ENCODE measurements at regions not wholly inside any gene's neighbourhood (a gene's known extent, or its start where the extent isn't known, plus 50 kb on each side); places are given as distances from the start of the nearest gene placed in this dataset.

GRCh38 chr3:124202754-124203153 is 210.8 kb upstream of the ROPN1 start:
- no peak overlapping the region for H3K4me3 ChIP-seq (ENCODE audit: low read depth in 2 of 2, low read length in 2 of 2)
- TF ChIP-seq TCF7L2 (IDR thresholded peaks at IDR 0.05; ENCODE audit: low read depth, low read length), result no peak
- TF ChIP-seq, protein P1, sequence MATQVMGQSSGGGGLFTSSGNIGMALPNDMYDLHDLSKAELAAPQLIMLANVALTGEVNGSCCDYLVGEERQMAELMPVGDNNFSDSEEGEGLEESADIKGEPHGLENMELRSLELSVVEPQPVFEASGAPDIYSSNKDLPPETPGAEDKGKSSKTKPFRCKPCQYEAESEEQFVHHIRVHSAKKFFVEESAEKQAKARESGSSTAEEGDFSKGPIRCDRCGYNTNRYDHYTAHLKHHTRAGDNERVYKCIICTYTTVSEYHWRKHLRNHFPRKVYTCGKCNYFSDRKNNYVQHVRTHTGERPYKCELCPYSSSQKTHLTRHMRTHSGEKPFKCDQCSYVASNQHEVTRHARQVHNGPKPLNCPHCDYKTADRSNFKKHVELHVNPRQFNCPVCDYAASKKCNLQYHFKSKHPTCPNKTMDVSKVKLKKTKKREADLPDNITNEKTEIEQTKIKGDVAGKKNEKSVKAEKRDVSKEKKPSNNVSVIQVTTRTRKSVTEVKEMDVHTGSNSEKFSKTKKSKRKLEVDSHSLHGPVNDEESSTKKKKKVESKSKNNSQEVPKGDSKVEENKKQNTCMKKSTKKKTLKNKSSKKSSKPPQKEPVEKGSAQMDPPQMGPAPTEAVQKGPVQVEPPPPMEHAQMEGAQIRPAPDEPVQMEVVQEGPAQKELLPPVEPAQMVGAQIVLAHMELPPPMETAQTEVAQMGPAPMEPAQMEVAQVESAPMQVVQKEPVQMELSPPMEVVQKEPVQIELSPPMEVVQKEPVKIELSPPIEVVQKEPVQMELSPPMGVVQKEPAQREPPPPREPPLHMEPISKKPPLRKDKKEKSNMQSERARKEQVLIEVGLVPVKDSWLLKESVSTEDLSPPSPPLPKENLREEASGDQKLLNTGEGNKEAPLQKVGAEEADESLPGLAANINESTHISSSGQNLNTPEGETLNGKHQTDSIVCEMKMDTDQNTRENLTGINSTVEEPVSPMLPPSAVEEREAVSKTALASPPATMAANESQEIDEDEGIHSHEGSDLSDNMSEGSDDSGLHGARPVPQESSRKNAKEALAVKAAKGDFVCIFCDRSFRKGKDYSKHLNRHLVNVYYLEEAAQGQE (IDR thresholded peaks at IDR 0.05; ENCODE audit: insufficient read depth in 1 of 2, low read depth in 2 of 2, low read length in 1 of 2), result no peak
- TF ChIP-seq POLR2AphosphoS5 (IDR thresholded peaks at IDR 0.05; ENCODE audit: low read depth, low read length), result no peak
- TF ChIP-seq SIN3A (IDR thresholded peaks at IDR 0.05; ENCODE audit: borderline replicate concordance, insufficient read depth, low read depth, low read length), result no peak
- TF ChIP-seq, protein P2, sequence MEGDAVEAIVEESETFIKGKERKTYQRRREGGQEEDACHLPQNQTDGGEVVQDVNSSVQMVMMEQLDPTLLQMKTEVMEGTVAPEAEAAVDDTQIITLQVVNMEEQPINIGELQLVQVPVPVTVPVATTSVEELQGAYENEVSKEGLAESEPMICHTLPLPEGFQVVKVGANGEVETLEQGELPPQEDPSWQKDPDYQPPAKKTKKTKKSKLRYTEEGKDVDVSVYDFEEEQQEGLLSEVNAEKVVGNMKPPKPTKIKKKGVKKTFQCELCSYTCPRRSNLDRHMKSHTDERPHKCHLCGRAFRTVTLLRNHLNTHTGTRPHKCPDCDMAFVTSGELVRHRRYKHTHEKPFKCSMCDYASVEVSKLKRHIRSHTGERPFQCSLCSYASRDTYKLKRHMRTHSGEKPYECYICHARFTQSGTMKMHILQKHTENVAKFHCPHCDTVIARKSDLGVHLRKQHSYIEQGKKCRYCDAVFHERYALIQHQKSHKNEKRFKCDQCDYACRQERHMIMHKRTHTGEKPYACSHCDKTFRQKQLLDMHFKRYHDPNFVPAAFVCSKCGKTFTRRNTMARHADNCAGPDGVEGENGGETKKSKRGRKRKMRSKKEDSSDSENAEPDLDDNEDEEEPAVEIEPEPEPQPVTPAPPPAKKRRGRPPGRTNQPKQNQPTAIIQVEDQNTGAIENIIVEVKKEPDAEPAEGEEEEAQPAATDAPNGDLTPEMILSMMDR (IDR thresholded peaks at IDR 0.05), result no peak
- intact Hi-C loops (cut with micrococcal nuclease; ENCODE audit: unreplicated experiment) (no loop called here), in situ Hi-C loops (cut with HindIII; ENCODE audit: low pct_unique_long_range_greater_than_20kb, low sequenced_read_pairs) (no loop called here)
- H3K4me1 ChIP-seq (ENCODE audit: control insufficient read depth, insufficient read depth, low read length), result no peaks in the 10 kb centered on the region
- ATAC-seq (no peak), DNase-seq (ENCODE audit: low read depth, low spot score) (no peak)
- BruUV-seq (replicated peaks), result no TSS peak
- H3K27ac ChIP-seq (ENCODE audit: low read length), result no peak overlapping the region
- H3K9me3 ChIP-seq (ENCODE audit: control insufficient read depth, insufficient read depth, low read depth, low read length), result no peaks in the 10 kb centered on the region
- POLR2A ChIA-PET, result no interaction called here
- H3K36me3 ChIP-seq (ENCODE audit: control insufficient read depth, insufficient read depth, low read length), result no peaks in the 10 kb centered on the region
- CTCF ChIA-PET, result no interaction called here
- peaks cover 34% of the 10 kb centered on the region for H3K27me3 ChIP-seq (ENCODE audit: control insufficient read depth, insufficient read depth, low read length)

DNA sequence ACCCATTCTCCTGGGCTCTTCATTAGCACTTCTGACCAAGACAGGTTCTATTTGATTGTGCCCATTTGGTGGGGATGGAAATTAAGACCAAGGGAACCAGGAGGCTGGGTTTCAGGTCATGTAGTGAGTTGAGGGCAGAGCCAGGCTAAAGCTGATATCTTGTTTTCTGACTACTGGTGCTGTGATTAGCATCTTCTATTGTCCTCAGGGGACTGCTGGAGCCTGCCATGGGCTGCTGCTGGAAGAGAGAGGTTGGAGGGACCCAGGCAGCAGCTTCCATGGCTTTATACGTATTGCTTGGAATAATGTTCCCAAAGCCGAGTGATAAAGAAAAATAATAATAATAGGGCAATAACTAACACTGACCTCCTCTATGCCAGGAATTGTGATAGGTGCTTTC is 211.4 kb upstream of the ROPN1 start:
- Histone ChIP-seq H3K4me1 (ENCODE audit: control insufficient read depth, insufficient read depth, low read length) (no peaks in the 10 kb centered on the region), H3K27ac (ENCODE audit: low read length) (no peak overlapping the region), H3K4me3 (ENCODE audit: low read depth in 2 of 2, low read length in 2 of 2) (no peak overlapping the region), H3K36me3 (ENCODE audit: control insufficient read depth, insufficient read depth, low read length) (no peaks in the 10 kb centered on the region), H3K27me3 (ENCODE audit: control insufficient read depth, insufficient read depth, low read length) (peaks cover 31% of the 10 kb centered on the region), H3K9me3 (ENCODE audit: control insufficient read depth, insufficient read depth, low read depth, low read length) (no peaks in the 10 kb centered on the region)
- BruUV-seq (replicated peaks), result no TSS peak
- in situ Hi-C loops (cut with HindIII; ENCODE audit: low pct_unique_long_range_greater_than_20kb, low sequenced_read_pairs), result no loop called here
- ATAC-seq (no peak), DNase-seq (ENCODE audit: low read depth, low spot score) (no peak)
- POLR2A ChIA-PET, result no interaction called here
- no peak for TF ChIP-seq POLR2AphosphoS5 (IDR thresholded peaks at IDR 0.05; ENCODE audit: low read depth, low read length)
- TF ChIP-seq, protein P1 (IDR thresholded peaks at IDR 0.05; ENCODE audit: insufficient read depth in 1 of 2, low read depth in 2 of 2, low read length in 1 of 2), result no peak
- TF ChIP-seq, protein P2 (IDR thresholded peaks at IDR 0.05), result no peak
- TF ChIP-seq SIN3A (IDR thresholded peaks at IDR 0.05; ENCODE audit: borderline replicate concordance, insufficient read depth, low read depth, low read length), result no peak
- TF ChIP-seq TCF7L2 (IDR thresholded peaks at IDR 0.05; ENCODE audit: low read depth, low read length), result no peak
- intact Hi-C loops (cut with micrococcal nuclease; ENCODE audit: unreplicated experiment), result no loop called here
- CTCF ChIA-PET, result no interaction called here
